ENCODE measurements at regions not wholly inside any gene's neighbourhood (a gene's known extent, or its start where the extent isn't known, plus 50 kb on each side); places are given as distances from the start of the nearest gene placed in this dataset.

DNA sequence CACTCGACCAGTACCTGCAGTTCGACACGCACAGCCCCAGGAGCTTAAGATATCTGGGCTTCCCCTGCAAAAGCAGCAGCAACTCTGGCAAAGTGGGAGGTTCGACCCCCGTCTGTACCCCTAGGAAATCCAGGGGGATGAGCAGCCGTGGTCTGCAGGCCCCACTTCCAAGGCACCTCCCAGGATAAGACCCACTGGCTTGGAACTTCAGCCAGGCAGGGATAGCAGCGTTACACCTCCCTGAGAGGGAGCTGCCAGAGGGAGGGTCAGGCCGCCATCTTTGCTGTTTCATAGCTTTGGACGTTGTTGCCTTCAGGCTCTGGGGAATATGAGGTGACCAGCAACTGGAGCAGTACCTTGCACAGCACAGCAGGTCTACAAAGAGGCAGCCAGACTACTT is 351.1 kb downstream of the SOX11 start:
- intact Hi-C loops (cut with micrococcal nuclease; ENCODE audit: unreplicated experiment) = no loop called here
- BruUV-seq (replicated peaks) = no TSS peak
- Histone ChIP-seq H3K4me1 (ENCODE audit: insufficient read depth, low read length) (no peaks in the 10 kb centered on the region), H3K79me2 (ENCODE audit: insufficient read depth, low read length) (no peaks in the 10 kb centered on the region), H3K4me3 (replicated peaks in 1 of 3; ENCODE audit: insufficient read depth in 1 of 3, low read depth in 2 of 3, low read length in 3 of 3) (no peak overlapping the region), H3K36me3 (replicated peaks in 1 of 2; ENCODE audit: control insufficient read depth in 1 of 2, insufficient read depth in 2 of 2, low read length in 2 of 2) (no peaks in the 10 kb centered on the region), H3K4me2 (ENCODE audit: low read depth, low read length) (no peak overlapping the region), H3K9ac (ENCODE audit: insufficient read depth, low read depth, low read length) (no peak overlapping the region), H4K20me1 (ENCODE audit: insufficient read depth, low read length) (no peaks in the 10 kb centered on the region), H2AFZ (ENCODE audit: low read length) (no peak overlapping the region), H3K9me3 (ENCODE audit: low read length) (peaks cover 80% of the 10 kb centered on the region), H3K27ac (ENCODE audit: extremely low read length, insufficient read depth, low read length) (no peak overlapping the region), H3K27me3 (ENCODE audit: control insufficient read depth in 1 of 2, insufficient read depth in 2 of 2, low read length in 2 of 2) (no peaks in the 10 kb centered on the region)
- in situ Hi-C loops (cut with HindIII; ENCODE audit: extremely low pct_ligation_motif_present, low pct_unique_long_range_greater_than_20kb) = no loop called here
- ChIA-PET CTCF (ENCODE audit: low intra/inter-chr PET ratio, low total read pairs) (no interaction called here), POLR2A (no interaction called here)
- ATAC-seq (no peak), DNase-seq (ENCODE audit: low spot score) (no peak), FAIRE-seq (no peak)
- TF ChIP-seq RFX3 (CRISPR knock-in tag; IDR thresholded peaks at IDR 0.05) (no peak), THAP11 (CRISPR knock-in tag; IDR thresholded peaks at IDR 0.05) (no peak), ZNF841 (CRISPR knock-in tag; IDR thresholded peaks at IDR 0.05; ENCODE audit: borderline replicate concordance) (no peak), ZNF235 (CRISPR knock-in tag; IDR thresholded peaks at IDR 0.05; ENCODE audit: borderline replicate concordance) (no peak), SIN3A (IDR thresholded peaks at IDR 0.05; ENCODE audit: borderline replicate concordance, low read depth, low read length) (no peak), ZNF703 (CRISPR knock-in tag; IDR thresholded peaks at IDR 0.05; ENCODE audit: borderline replicate concordance) (no peak), ZNF24 (IDR thresholded peaks at IDR 0.05) (no peak)
- 2% methylated on average over 6 of the region's 9 CpGs for WGBS (ENCODE audit: low lambda C conversion rate)

- DNase-seq (ENCODE audit: low spot score) (no peak), ATAC-seq (no peak), FAIRE-seq (no peak)
- H3K9me3 ChIP-seq (ENCODE audit: low read length) = peaks cover 65% of the 10 kb centered on the region; the same call in 1 of the 2 replicates
- H3K79me2 ChIP-seq (ENCODE audit: insufficient read depth, low read length) = no peaks in the 10 kb centered on the region
- no peaks in the 10 kb centered on the region for H3K27me3 ChIP-seq (ENCODE audit: control insufficient read depth in 1 of 2, insufficient read depth in 2 of 2, low read length in 2 of 2)
- no peaks in the 10 kb centered on the region for H3K4me1 ChIP-seq (ENCODE audit: insufficient read depth, low read length)
- no peaks in the 10 kb centered on the region for H3K36me3 ChIP-seq (replicated peaks in 1 of 2; ENCODE audit: control insufficient read depth in 1 of 2, insufficient read depth in 2 of 2, low read length in 2 of 2)
- H2AFZ ChIP-seq (ENCODE audit: low read length) = no peak overlapping the region
- intact Hi-C loops (cut with micrococcal nuclease; ENCODE audit: unreplicated experiment) (no loop called here), in situ Hi-C loops (cut with HindIII; ENCODE audit: extremely low pct_ligation_motif_present, low pct_unique_long_range_greater_than_20kb) (no loop called here)
- POLR2A ChIA-PET = no interaction called here
- no peak overlapping the region for H3K4me2 ChIP-seq (ENCODE audit: low read depth, low read length)
- WGBS (ENCODE audit: low lambda C conversion rate) = 31% methylated on average over 8 of the region's 8 CpGs
- CTCF ChIA-PET (ENCODE audit: low intra/inter-chr PET ratio, low total read pairs) = no interaction called here
- no peaks in the 10 kb centered on the region for H4K20me1 ChIP-seq (ENCODE audit: insufficient read depth, low read length)
- H3K27ac ChIP-seq (ENCODE audit: extremely low read length, insufficient read depth, low read length) = no peak overlapping the region
- no peak overlapping the region for H3K9ac ChIP-seq (ENCODE audit: insufficient read depth, low read depth, low read length)
- H3K4me3 ChIP-seq (replicated peaks in 1 of 3; ENCODE audit: insufficient read depth in 1 of 3, low read depth in 2 of 3, low read length in 3 of 3) = no peak overlapping the region
- no TSS peak for BruUV-seq (replicated peaks)
- TF ChIP-seq NFAT5 (CRISPR knock-in tag; IDR thresholded peaks at IDR 0.05) = no peak
These were observed 360.5 kb downstream of the SOX11 start for GRCh38 chr2:6052649-6053048.

Measured in HepG2 (cell line).